GM18907 (cell line): ENCODE measurements at regions not wholly inside any gene's neighbourhood (a gene's known extent, or its start where the extent isn't known, plus 50 kb on each side); places are given as distances from the start of the nearest gene placed in this dataset.
"Not testable (repeated sequence)": the region's sequence is repeated elsewhere in the genome, so short reads cannot be mapped to it uniquely, and the experiment has no call there.

ENCODE experiments used
- ATAC-seq: cut with Tn5 transposase; IDR thresholded peaks from one replicate; pipeline ENCODE4 v1.9.1; 2021; ENCODE audit warnings: mild to moderate bottlenecking, moderate library complexity; ENCODE audit not compliant: unreplicated experiment

- no peak for ATAC-seq
Observed at GRCh38 chr2:193480187-193480586, 1285.5 kb upstream of the TMEFF2 start.

GRCh38 chr2:193476171-193476800 is 1281.6 kb upstream of the TMEFF2 start:
- peak; percentile 55 for ATAC-seq

GRCh38 chr2:193475038-193475437 is 1280.3 kb upstream of the TMEFF2 start:
- ATAC-seq: no peak

DNA sequence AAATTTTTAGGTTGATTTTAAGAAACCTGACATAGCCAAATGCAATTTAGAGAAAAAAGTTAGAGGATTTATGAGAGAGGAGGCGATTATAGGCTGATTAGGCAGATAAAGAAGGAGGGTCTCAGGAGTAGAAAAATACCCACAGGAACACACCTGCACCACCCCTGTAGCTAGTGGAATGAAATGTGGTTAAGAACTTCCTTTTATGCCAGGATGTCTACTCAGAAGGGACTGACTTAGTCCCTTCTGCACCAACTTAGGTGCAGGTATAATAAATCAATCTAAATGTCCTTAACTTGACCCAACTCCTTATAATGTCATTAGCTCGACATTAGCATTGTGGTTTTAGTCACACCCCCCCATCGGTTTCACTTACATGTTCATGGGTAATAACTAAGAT is 1274.5 kb upstream of the TMEFF2 start:
- ATAC-seq: no peak

DNA sequence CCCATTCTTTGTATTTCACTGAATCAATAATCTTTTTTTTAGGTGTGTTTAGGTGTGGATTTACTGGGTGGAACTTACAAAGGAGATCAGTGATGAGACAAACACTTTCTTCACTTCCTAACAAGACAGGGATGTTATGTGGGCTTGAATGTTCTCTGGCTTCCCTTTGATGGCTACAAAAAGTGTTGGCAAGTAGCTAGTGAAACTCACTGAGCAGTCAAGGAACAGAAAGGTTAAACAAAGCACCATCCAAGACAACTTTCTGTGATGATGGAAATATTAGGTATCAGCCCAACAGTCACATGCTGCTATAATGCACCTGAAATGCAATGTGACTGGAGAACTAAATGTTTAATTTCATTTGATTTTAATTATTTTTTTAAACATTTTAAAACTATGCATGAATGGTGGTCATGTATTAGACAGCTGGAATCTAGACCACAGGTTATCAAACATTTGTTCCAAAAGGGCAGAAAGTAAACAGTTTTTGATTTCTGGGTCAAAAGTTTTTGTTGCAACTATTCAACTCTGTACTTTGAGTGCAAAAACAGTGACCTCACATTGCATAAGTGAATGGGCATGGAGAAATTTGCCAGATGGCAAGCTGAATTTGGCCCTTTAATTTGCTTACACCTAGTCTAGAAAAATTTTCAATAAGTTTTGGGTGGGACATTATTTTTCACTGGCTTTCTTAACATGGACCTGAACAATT is 1272.7 kb upstream of the TMEFF2 start:
- ATAC-seq: no peak

GRCh38 chr2:193463011-193463410 is 1268.3 kb upstream of the TMEFF2 start:
- ATAC-seq: no peak

- ATAC-seq: no peak
Observed at GRCh38 chr2:193462411-193462810, 1267.7 kb upstream of the TMEFF2 start.

GRCh38 chr2:193461431-193461934 is 1266.8 kb upstream of the TMEFF2 start:
- peak; percentile 84 for ATAC-seq

DNA sequence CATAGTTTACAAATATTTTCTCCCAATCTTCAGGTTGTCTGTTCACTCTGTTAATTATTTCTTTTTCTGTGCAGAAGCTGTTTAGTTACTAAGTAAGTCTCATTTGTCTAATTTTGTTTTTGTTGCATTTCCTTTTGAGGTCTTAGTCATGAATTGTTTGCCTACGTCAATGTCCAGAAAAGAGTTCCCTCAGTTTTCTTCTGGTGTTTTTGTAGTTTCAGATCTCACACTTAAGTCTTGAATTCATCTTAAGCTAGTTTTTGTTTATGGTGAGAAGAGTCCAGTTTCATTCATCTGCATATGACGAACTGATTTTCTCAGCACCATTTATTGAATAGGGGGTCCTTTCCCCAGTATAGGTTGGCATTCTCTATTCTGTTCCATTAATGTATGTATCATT is 1252.2 kb upstream of the TMEFF2 start:
- ATAC-seq: peak; percentile 71

GRCh38 chr2:193442293-193442692 is 1247.6 kb upstream of the TMEFF2 start:
- peak; percentile 39 for ATAC-seq

GRCh38 chr2:193428336-193428818 is 1233.6 kb upstream of the TMEFF2 start:
- no peak for ATAC-seq

DNA sequence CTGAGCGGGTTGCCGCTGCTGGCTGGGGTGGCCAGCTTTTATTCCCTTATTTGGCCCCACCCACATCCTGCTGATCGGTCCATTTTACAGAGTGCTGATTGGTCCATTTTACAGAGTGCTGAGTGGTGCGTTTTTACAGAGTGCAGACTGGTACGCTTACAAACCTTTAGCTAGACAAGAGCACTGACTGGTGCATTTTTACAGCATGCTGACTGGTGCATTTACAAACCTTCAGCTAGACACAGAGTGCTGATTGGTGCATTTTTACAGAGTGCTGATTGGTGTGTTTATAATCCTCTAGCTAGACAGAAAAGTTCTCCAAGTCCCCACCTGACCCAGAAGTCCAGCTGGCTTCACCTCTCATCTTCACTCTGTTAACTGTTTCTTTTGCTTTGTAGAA is 1217.6 kb upstream of the TMEFF2 start:
- ATAC-seq: not testable (repeated sequence)

GRCh38 chr2:193409951-193410350 is 1215.2 kb upstream of the TMEFF2 start:
- ATAC-seq: no peak

DNA sequence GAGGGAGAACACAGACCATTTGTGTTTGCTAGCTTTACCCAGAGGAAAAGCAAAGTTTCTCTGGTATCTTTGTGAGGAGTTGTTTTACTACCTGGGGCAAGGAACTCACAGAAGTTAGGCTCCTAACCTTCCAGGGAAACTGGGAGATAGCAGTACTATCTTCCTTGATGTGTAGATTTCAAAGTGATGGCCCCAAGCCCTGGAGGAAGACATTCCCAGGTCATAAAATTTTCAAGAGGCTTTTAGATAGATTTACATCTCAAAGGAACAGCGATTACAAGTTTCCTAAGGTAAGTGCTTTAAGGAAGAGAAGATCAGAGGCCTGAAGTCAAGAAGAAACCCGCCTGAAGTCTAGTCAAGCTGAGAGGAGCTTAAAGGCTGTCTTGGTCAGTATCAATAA is 1187.8 kb upstream of the TMEFF2 start:
- ATAC-seq: no peak

GRCh38 chr2:193377789-193378188 is 1183.1 kb upstream of the TMEFF2 start:
- peak; percentile 82 for ATAC-seq

- no peak for ATAC-seq
Observed at GRCh38 chr2:193373120-193373519, 1178.4 kb upstream of the TMEFF2 start.

DNA sequence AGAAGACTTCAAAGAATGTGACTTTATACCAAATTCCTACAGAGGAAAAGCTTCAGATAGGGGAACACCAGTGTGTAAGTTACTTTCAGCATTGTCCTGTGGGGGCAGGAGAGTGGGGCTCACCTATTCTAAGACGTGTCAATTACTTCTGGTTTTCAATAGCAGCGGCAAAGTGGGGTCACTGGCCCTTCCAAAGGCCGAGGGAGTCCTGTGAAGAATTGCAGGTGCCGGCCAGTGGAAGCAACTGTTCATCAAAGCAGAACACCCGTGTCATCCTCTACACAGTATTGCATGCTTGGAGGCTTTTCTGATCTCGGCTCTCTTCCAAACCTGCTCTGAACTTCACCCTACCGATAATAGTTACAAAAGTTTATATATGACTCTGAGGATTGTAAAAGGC is 1176.5 kb upstream of the TMEFF2 start:
- ATAC-seq: no peak

GRCh38 chr2:193368615-193369014 is 1173.9 kb upstream of the TMEFF2 start:
- no peak for ATAC-seq

GRCh38 chr2:193357508-193357907 is 1162.8 kb upstream of the TMEFF2 start:
- no peak for ATAC-seq

GRCh38 chr2:193352665-193353242 is 1158.0 kb upstream of the TMEFF2 start:
- not testable (repeated sequence) for ATAC-seq

DNA sequence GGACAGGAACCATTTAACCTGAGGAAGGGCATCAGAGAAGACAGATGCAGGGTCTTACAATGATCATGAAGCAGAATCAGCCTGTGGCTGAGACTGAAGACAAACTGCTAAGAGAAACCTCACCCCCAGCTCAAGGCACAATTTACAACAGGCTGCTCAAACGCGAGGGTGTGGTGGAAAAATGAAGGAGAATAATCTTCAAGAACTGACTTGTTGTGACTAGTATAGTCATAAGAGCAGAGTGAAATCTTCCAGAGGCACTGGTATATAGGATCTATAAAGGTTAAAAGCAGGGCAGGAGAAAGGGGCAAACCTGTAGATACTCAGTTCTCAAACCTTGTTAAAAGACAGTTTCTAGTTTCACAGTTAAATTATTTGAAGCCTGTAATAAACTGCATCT is 1155.8 kb upstream of the TMEFF2 start:
- ATAC-seq: no peak

- ATAC-seq: no peak
Observed at GRCh38 chr2:193349642-193350041, 1154.9 kb upstream of the TMEFF2 start.
